ENCODE measurements at regions not wholly inside any gene's neighbourhood (a gene's known extent, or its start where the extent isn't known, plus 50 kb on each side); places are given as distances from the start of the nearest gene placed in this dataset.

GRCh38 chr17:52395308-52395707 lies 236.8 kb upstream of the CA10 start:
- no peak for DNase-seq (ENCODE audit: low read depth)

GRCh38 chr17:52390422-52390821 lies 231.9 kb upstream of the CA10 start:
- DNase-seq (ENCODE audit: low read depth): no peak

- DNase-seq (ENCODE audit: low read depth): no peak
Measured at GRCh38 chr17:52389632-52390031, 231.1 kb upstream of the CA10 start.

DNA sequence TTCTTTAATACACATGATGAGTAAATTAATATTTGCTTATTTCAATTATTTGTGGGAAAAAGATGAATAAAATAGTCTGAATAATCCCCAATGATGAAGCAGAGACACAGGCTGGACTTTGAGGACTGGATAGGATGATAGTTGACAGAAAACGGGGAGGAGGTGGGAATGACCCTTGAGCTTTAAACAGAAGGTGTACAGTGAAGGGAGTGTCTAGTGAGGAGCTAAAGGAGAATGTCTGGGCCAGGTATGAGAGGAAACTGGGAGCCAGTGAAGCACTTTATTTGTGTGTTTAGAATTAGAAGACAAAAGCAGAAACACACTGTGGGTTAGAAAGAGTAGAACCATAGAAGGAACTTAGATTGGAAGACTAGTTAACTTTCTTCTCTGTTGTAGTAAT lies 230.4 kb upstream of the CA10 start:
- no peak for DNase-seq (ENCODE audit: low read depth)

- DNase-seq (ENCODE audit: low read depth): no peak
Measured at GRCh38 chr17:52384695-52385094, 226.2 kb upstream of the CA10 start.

GRCh38 chr17:52383493-52384100 lies 225.1 kb upstream of the CA10 start:
- DNase-seq (ENCODE audit: low read depth): peak; percentile 61

GRCh38 chr17:52378860-52379259 lies 220.3 kb upstream of the CA10 start:
- DNase-seq (ENCODE audit: low read depth): no peak

- DNase-seq (ENCODE audit: low read depth): no peak
Measured at GRCh38 chr17:52376137-52376536, 217.6 kb upstream of the CA10 start.

GRCh38 chr17:52368886-52369285 lies 210.4 kb upstream of the CA10 start:
- DNase-seq (ENCODE audit: low read depth): no peak

DNA sequence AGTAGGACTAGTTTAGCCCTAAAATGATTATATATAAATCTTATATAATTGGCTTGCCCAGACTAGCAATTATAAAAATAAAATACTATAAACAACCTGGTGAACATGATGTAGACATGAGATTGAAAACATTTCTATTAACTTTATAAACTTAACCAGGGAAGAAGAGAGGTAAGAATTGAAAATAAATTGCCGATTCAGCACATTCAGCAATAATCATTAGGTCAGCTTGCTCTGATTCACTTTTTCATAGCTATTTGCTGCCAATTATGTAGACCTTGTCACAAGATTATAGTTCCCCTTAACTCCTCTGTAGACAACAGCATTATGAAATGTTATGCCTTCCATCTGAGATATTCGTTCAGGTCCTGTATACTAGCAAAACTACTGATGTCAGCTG lies 199.3 kb upstream of the CA10 start:
- no peak for DNase-seq (ENCODE audit: low read depth)

DNA sequence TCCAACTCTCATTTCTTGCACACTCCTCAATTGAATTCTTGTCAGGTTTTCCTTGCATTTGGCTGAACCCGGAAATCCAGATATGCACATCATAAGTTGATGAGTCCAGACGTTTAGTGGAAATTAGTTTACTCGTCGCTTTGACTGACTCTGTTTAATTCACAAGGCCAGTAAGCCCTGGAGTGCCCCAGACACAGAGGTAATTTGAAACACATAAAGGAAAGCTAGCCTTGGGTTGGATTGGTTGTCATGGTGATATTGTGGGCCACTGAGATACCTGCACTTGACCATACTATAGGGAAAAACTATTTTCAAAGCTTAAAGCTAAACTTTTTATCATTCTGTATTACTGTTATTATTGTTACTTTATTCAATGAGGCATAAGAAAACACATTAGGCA lies 178.3 kb upstream of the CA10 start:
- no peak for DNase-seq (ENCODE audit: low read depth)

DNA sequence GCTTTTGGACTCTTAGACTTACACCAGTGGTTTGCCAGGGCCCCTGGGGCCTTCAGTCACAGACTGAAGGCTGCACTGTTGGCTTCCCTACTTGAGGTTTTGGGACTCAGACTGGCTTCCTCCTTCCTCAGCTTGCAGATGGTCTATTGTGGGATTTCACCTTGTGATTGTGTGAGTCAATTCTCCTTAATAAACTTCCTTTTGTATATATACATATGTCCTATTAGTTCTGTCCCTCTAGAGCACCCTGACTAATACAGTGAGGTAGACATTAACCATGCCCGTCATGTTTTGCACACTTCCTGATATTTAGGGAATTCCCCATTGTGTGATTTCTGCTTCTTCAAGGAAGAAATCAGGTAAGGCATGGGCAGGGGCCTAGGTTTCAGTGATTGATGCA lies 147.8 kb upstream of the CA10 start:
- no peak for DNase-seq (ENCODE audit: low read depth)

- no peak for DNase-seq (ENCODE audit: low read depth)
Measured at GRCh38 chr17:52298881-52299280, 140.4 kb upstream of the CA10 start.

GRCh38 chr17:52297230-52298010 lies 138.9 kb upstream of the CA10 start:
- peak; percentile 1 for DNase-seq (ENCODE audit: low read depth)

DNA sequence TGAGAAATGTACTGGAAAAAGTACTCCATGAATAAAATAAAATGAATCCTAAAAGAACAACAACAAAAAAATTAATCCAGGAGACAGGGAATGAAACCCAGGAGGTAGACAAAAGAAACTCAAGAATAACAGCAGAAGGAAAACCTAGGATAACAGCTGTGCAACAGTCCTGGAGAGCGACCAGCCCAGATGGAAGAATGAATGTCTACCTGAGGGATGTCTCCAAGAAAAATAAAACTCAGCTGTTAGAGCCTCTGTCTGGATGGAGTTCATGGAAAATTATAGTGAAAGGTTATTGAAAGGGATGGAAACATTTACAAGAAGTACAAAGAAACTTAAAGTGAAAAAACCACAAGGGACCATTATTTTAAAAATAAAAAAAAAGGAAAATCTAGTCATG lies 135.8 kb upstream of the CA10 start:
- no peak for DNase-seq (ENCODE audit: low read depth)

GRCh38 chr17:52287611-52288010 lies 129.1 kb upstream of the CA10 start:
- DNase-seq (ENCODE audit: low read depth): no peak

DNA sequence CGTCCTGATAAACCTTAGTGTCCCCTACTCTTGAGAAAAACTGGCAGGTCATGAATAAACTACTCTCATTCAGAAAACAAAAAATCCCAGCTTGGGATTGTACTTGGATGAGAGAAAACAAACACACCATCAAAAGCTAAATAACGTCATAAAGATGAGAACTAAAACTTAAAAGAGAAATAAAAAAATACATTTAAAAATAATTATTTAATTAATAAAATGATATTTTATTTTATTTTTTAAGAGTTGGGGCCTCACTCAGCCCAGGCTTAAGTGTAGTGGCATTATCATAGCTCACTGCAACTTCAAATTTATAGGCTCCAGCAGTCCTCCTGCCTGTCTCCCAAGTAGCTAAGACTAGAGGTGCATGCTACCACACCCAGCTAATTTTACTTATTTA lies 125.4 kb upstream of the CA10 start:
- DNase-seq (ENCODE audit: low read depth): no peak

DNA sequence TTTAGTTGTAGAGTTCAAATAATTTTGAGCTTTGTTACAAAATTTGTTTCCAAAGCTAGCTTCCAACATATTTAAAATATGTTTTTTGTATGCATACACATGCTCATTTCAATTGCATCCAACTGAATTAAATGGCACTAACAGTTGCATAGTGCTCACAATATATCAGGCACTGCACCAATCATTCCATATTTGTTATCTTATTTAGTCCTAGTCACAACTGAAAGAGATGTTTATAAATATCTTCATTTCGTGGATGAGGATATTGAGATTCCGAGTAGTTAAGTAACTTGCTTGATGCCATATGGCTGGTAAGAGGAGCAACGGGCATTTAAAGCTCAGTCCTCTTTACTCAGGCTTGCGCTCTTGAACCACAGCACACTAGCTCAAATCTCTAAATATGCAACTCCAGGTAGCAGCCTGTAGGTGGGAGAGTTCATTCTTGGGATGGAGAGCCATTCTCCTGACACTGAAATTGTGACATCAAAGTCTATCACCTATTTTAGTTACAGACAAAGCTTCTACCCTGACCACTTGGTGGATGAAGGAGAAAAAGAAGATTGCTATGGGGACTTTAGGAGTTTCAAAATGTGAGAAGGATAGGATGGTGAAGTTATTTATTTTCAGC lies 118.0 kb upstream of the CA10 start:
- DNase-seq (ENCODE audit: low read depth): no peak

GRCh38 chr17:52271781-52272180 lies 113.3 kb upstream of the CA10 start:
- DNase-seq (ENCODE audit: low read depth): no peak

- DNase-seq (ENCODE audit: low read depth): no peak
Measured at GRCh38 chr17:52255347-52255746, 96.8 kb upstream of the CA10 start.

DNA sequence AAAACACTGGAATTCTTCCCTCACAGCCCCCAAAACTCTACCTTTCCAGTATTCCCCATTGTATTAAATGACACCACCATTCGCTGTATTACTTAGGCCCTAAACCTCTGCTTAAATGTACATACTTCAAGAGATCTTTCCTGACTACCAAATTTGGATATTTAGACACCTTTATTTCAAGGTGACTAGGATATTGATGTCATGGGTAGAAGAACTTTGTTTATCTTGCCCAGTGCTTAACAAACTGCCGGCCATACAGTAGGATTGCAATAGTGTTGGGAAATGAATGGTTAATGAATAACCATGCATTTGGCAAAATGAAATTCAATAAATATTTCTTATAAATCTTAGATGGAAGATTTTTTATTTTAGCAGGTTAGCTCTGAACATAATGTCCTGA lies 86.2 kb upstream of the CA10 start:
- no peak for DNase-seq (ENCODE audit: low read depth)

- DNase-seq (ENCODE audit: low read depth): no peak
Measured at GRCh38 chr17:52242268-52242667, 83.8 kb upstream of the CA10 start.

GRCh38 chr17:52237151-52237550 lies 78.6 kb upstream of the CA10 start:
- DNase-seq (ENCODE audit: low read depth): no peak

Measured in M059J (cell line).